ENCODE measurements at regions not wholly inside any gene's neighbourhood (a gene's known extent, or its start where the extent isn't known, plus 50 kb on each side); places are given as distances from the start of the nearest gene placed in this dataset.

- Histone ChIP-seq H3K79me2 (ENCODE audit: control insufficient read depth, insufficient read depth, low read length) (no peaks in the 10 kb centered on the region), H3K4me3 (ENCODE audit: control insufficient read depth in 2 of 3, extremely low read depth in 1 of 3, insufficient read depth in 2 of 3, low read depth in 1 of 3, low read length in 3 of 3) (no peak overlapping the region), H3K4me1 (ENCODE audit: control insufficient read depth, extremely low read depth, insufficient read depth, low read length) (peaks cover 3% of the 10 kb centered on the region), H3K9me3 (ENCODE audit: control insufficient read depth, low read depth, low read length) (peaks cover 1% of the 10 kb centered on the region), H3K27ac (ENCODE audit: control insufficient read depth, insufficient read depth, low read length) (no peak overlapping the region), H3K9me1 (ENCODE audit: control insufficient read depth, extremely low read depth, insufficient read depth, low read length) (no peaks in the 10 kb centered on the region), H4K20me1 (ENCODE audit: control insufficient read depth, extremely low read depth, insufficient read depth, low read length) (no peaks in the 10 kb centered on the region), H2AFZ (ENCODE audit: control insufficient read depth, low read length) (no peak overlapping the region), H3K4me2 (ENCODE audit: control insufficient read depth, extremely low read depth, insufficient read depth, low read depth, low read length) (no peak overlapping the region), H3K9ac (ENCODE audit: control insufficient read depth, extremely low read depth, insufficient read depth, low read length) (no peak overlapping the region), H3K27me3 (ENCODE audit: control insufficient read depth, extremely low read depth, insufficient read depth, low read length) (no peaks in the 10 kb centered on the region), H3K36me3 (ENCODE audit: control insufficient read depth in 2 of 2, extremely low read depth in 1 of 2, insufficient read depth in 2 of 2, low read length in 2 of 2) (no peaks in the 10 kb centered on the region)
- no peak for TF ChIP-seq EZH2 (IDR thresholded peaks at IDR 0.05; ENCODE audit: low read length)
- no peak for TF ChIP-seq CTCF (optimal IDR thresholded peaks at IDR 0.05 in 1 of 3, IDR thresholded peaks at IDR 0.05 in 1 of 3, conservative IDR thresholded peaks at IDR 0.05 in 1 of 3; ENCODE audit: extremely low read depth in 1 of 3, insufficient read depth in 2 of 3, low read length in 3 of 3)
- FAIRE-seq (no peak), DNase-seq (ENCODE audit: low read depth, low spot score) (no peak)
- dilution Hi-C loops (cut with MboI; ENCODE audit: extremely low pct_ligation_motif_present, low sequenced_read_pairs): no loop called here
Measured at GRCh38 chr4:123043013-123043412, 120.6 kb upstream of the NUDT6 start.

GRCh38 chr4:123043793-123044425 is 121.5 kb upstream of the NUDT6 start:
- dilution Hi-C loops (cut with MboI; ENCODE audit: extremely low pct_ligation_motif_present, low sequenced_read_pairs): no loop called here
- H4K20me1 ChIP-seq (ENCODE audit: control insufficient read depth, extremely low read depth, insufficient read depth, low read length): no peaks in the 10 kb centered on the region
- peaks cover 1% of the 10 kb centered on the region for H3K9me3 ChIP-seq (ENCODE audit: control insufficient read depth, low read depth, low read length)
- no peaks in the 10 kb centered on the region for H3K9me1 ChIP-seq (ENCODE audit: control insufficient read depth, extremely low read depth, insufficient read depth, low read length)
- no peaks in the 10 kb centered on the region for H3K27me3 ChIP-seq (ENCODE audit: control insufficient read depth, extremely low read depth, insufficient read depth, low read length)
- no peak overlapping the region for H3K4me2 ChIP-seq (ENCODE audit: control insufficient read depth, extremely low read depth, insufficient read depth, low read depth, low read length)
- H3K4me3 ChIP-seq (ENCODE audit: control insufficient read depth in 2 of 3, extremely low read depth in 1 of 3, insufficient read depth in 2 of 3, low read depth in 1 of 3, low read length in 3 of 3): no peak overlapping the region
- FAIRE-seq: no peak
- H3K27ac ChIP-seq (ENCODE audit: control insufficient read depth, insufficient read depth, low read length): no peak overlapping the region
- H3K4me1 ChIP-seq (ENCODE audit: control insufficient read depth, extremely low read depth, insufficient read depth, low read length): peaks cover 3% of the 10 kb centered on the region
- no peak for DNase-seq (ENCODE audit: low read depth, low spot score)
- H2AFZ ChIP-seq (ENCODE audit: control insufficient read depth, low read length): no peak overlapping the region
- TF ChIP-seq CTCF (optimal IDR thresholded peaks at IDR 0.05 in 1 of 3, IDR thresholded peaks at IDR 0.05 in 1 of 3, conservative IDR thresholded peaks at IDR 0.05 in 1 of 3; ENCODE audit: extremely low read depth in 1 of 3, insufficient read depth in 2 of 3, low read length in 3 of 3) (no peak), EZH2 (IDR thresholded peaks at IDR 0.05; ENCODE audit: low read length) (no peak)
- H3K79me2 ChIP-seq (ENCODE audit: control insufficient read depth, insufficient read depth, low read length): no peaks in the 10 kb centered on the region
- no peak overlapping the region for H3K9ac ChIP-seq (ENCODE audit: control insufficient read depth, extremely low read depth, insufficient read depth, low read length)
- H3K36me3 ChIP-seq (ENCODE audit: control insufficient read depth in 2 of 2, extremely low read depth in 1 of 2, insufficient read depth in 2 of 2, low read length in 2 of 2): no peaks in the 10 kb centered on the region

All from keratinocyte (primary cell).